ENCODE measurements at regions not wholly inside any gene's neighbourhood (a gene's known extent, or its start where the extent isn't known, plus 50 kb on each side); places are given as distances from the start of the nearest gene placed in this dataset.

- POLR2A ChIA-PET = no interaction called here
- no peak overlapping the region for H2AFZ ChIP-seq (ENCODE audit: low read depth)
- no peaks in the 10 kb centered on the region for H3K36me3 ChIP-seq (replicated peaks in 1 of 2; ENCODE audit: control insufficient read depth in 1 of 2, insufficient read depth in 2 of 2, low read length in 1 of 2)
- DNase-seq = no peak
- H3K9me3 ChIP-seq = no peaks in the 10 kb centered on the region
- H3K79me2 ChIP-seq (ENCODE audit: insufficient read depth) = no peaks in the 10 kb centered on the region
- TF ChIP-seq TAF1 (IDR thresholded peaks at IDR 0.05; ENCODE audit: borderline replicate concordance, low read depth, low read length) = no peak
- no peak for TF ChIP-seq SIN3A (IDR thresholded peaks at IDR 0.05; ENCODE audit: borderline replicate concordance, low read depth, low read length)
- no peak for TF ChIP-seq ELF1 (IDR thresholded peaks at IDR 0.05)
- no peak for TF ChIP-seq EZH2phosphoT487 (IDR thresholded peaks at IDR 0.05; ENCODE audit: borderline replicate concordance, low read depth)
- no peak for TF ChIP-seq EP300 (IDR thresholded peaks at IDR 0.05; ENCODE audit: borderline replicate concordance in 1 of 2, low read depth in 1 of 2, low read length in 1 of 2)
- TF ChIP-seq, protein P1, sequence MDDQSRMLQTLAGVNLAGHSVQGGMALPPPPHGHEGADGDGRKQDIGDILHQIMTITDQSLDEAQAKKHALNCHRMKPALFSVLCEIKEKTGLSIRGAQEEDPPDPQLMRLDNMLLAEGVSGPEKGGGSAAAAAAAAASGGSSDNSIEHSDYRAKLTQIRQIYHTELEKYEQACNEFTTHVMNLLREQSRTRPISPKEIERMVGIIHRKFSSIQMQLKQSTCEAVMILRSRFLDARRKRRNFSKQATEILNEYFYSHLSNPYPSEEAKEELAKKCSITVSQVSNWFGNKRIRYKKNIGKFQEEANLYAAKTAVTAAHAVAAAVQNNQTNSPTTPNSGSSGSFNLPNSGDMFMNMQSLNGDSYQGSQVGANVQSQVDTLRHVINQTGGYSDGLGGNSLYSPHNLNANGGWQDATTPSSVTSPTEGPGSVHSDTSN (IDR thresholded peaks at IDR 0.05) = no peak
- TF ChIP-seq, protein P2, sequence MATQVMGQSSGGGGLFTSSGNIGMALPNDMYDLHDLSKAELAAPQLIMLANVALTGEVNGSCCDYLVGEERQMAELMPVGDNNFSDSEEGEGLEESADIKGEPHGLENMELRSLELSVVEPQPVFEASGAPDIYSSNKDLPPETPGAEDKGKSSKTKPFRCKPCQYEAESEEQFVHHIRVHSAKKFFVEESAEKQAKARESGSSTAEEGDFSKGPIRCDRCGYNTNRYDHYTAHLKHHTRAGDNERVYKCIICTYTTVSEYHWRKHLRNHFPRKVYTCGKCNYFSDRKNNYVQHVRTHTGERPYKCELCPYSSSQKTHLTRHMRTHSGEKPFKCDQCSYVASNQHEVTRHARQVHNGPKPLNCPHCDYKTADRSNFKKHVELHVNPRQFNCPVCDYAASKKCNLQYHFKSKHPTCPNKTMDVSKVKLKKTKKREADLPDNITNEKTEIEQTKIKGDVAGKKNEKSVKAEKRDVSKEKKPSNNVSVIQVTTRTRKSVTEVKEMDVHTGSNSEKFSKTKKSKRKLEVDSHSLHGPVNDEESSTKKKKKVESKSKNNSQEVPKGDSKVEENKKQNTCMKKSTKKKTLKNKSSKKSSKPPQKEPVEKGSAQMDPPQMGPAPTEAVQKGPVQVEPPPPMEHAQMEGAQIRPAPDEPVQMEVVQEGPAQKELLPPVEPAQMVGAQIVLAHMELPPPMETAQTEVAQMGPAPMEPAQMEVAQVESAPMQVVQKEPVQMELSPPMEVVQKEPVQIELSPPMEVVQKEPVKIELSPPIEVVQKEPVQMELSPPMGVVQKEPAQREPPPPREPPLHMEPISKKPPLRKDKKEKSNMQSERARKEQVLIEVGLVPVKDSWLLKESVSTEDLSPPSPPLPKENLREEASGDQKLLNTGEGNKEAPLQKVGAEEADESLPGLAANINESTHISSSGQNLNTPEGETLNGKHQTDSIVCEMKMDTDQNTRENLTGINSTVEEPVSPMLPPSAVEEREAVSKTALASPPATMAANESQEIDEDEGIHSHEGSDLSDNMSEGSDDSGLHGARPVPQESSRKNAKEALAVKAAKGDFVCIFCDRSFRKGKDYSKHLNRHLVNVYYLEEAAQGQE (IDR thresholded peaks at IDR 0.05; ENCODE audit: low read depth, low read length) = no peak
- no peak for TF ChIP-seq RXRA (IDR thresholded peaks at IDR 0.05; ENCODE audit: borderline replicate concordance, low read depth)
- no peaks in the 10 kb centered on the region for H3F3A ChIP-seq (replicated peaks; ENCODE audit: insufficient read depth)
- no peaks in the 10 kb centered on the region for H3K4me1 ChIP-seq (ENCODE audit: control insufficient read depth in 1 of 2, insufficient read depth in 2 of 2, low read depth in 1 of 2, low read length in 1 of 2)
- CTCF ChIA-PET = no interaction called here
- 49% methylated on average over 6 of the region's 6 CpGs for WGBS (ENCODE audit: low lambda C conversion rate)
- no peak overlapping the region for H3K27ac ChIP-seq (ENCODE audit: low read depth in 2 of 2, low read length in 1 of 2)
- H3K4me2 ChIP-seq = no peak overlapping the region
- H4K20me1 ChIP-seq (ENCODE audit: insufficient read depth) = no peaks in the 10 kb centered on the region
- no peaks in the 10 kb centered on the region for H3K9me2 ChIP-seq
- no peak overlapping the region for H3K4me3 ChIP-seq (ENCODE audit: low read depth in 2 of 2, low read length in 1 of 2)
- H3K27me3 ChIP-seq (ENCODE audit: insufficient read depth) = no peaks in the 10 kb centered on the region
- no peak overlapping the region for H3K9ac ChIP-seq
Observed at GRCh38 chrX:6384371-6384770, 150.5 kb downstream of the VCX3A start.

- WGBS (ENCODE audit: low lambda C conversion rate) = 6% methylated on average over 4 of the region's 5 CpGs
- Histone ChIP-seq H3K79me2 (ENCODE audit: insufficient read depth) (no peaks in the 10 kb centered on the region), H3K4me3 (ENCODE audit: low read depth in 2 of 2, low read length in 1 of 2) (no peak overlapping the region), H3K9ac (no peak overlapping the region), H2AFZ (ENCODE audit: low read depth) (no peak overlapping the region), H3K9me3 (no peaks in the 10 kb centered on the region), H4K20me1 (ENCODE audit: insufficient read depth) (no peaks in the 10 kb centered on the region), H3K36me3 (replicated peaks in 1 of 2; ENCODE audit: control insufficient read depth in 1 of 2, insufficient read depth in 2 of 2, low read length in 1 of 2) (no peaks in the 10 kb centered on the region), H3K4me1 (ENCODE audit: control insufficient read depth in 1 of 2, insufficient read depth in 2 of 2, low read depth in 1 of 2, low read length in 1 of 2) (no peaks in the 10 kb centered on the region), H3K27ac (ENCODE audit: low read depth in 2 of 2, low read length in 1 of 2) (no peak overlapping the region), H3K9me2 (no peaks in the 10 kb centered on the region), H3F3A (replicated peaks; ENCODE audit: insufficient read depth) (no peaks in the 10 kb centered on the region), H3K4me2 (no peak overlapping the region), H3K27me3 (ENCODE audit: insufficient read depth) (no peaks in the 10 kb centered on the region)
- DNase-seq = no peak
- ChIA-PET POLR2A (no interaction called here), CTCF (interaction anchor here (0.7 kb wide), 1 partner anchor 9 kb away, joined by 3 read pairs; no protein-coding TSS in a partner anchor)
- TF ChIP-seq GABPA (IDR thresholded peaks at IDR 0.05; ENCODE audit: low read depth) (no peak), POLR2AphosphoS5 (IDR thresholded peaks at IDR 0.05; ENCODE audit: low read depth, low read length) (no peak), FOSL2 (IDR thresholded peaks at IDR 0.05; ENCODE audit: borderline replicate concordance, low read depth) (no peak), MAX (IDR thresholded peaks at IDR 0.05; ENCODE audit: low read depth) (no peak), EP300 (IDR thresholded peaks at IDR 0.05; ENCODE audit: borderline replicate concordance in 1 of 2, low read depth in 1 of 2, low read length in 1 of 2) (no peak), RCOR1 (IDR thresholded peaks at IDR 0.05; ENCODE audit: low read length) (no peak)
Observed at GRCh38 chrX:6383917-6384316, 151.0 kb downstream of the VCX3A start.
